Sigmoid colon (tissue), 6 donors: ENCODE measurements at regions not wholly inside any gene's neighbourhood (a gene's known extent, or its start where the extent isn't known, plus 50 kb on each side); places are given as distances from the start of the nearest gene placed in this dataset.
A peak's percentile ranks its signal among the peaks of the same experiment; 100 is the strongest.

Experiments
- DNase-seq: peaks from one replicate; pipeline ENCODE4 v3.0.0-alpha.2; 2019
- H3K27ac ChIP-seq, 4 donors: fragments of 200-600 bp; sonication (generic); one replicate each; pipeline ENCODE4 v1.5.1; 2016 to 2019; ENCODE audit warnings: mild to moderate bottlenecking in 1 of 4
- H3K27me3 ChIP-seq, 3 donors: fragments of 200-600 bp; sonication (generic); one replicate each; pipeline ENCODE4 v1.5.1; 2019; ENCODE audit warnings: mild to moderate bottlenecking in 1 of 3
- H3K36me3 ChIP-seq, 4 donors: fragments of 200-600 bp; sonication (generic); one replicate each; pipeline ENCODE4 v1.5.1; 2016 to 2019
- H3K4me1 ChIP-seq, 4 donors: fragments of 200-600 bp; sonication (generic); one replicate each; pipeline ENCODE4 v1.5.1; 2017 to 2019
- H3K4me3 ChIP-seq, 4 donors: fragments of 200-600 bp; sonication (generic); one replicate each; pipeline ENCODE4 v1.5.1; 2017 to 2019; ENCODE audit warnings: mild to moderate bottlenecking in 2 of 4, moderate library complexity in 1 of 4
- H3K9me3 ChIP-seq, 4 donors: fragments of 200-600 bp in 3 of 4; sonication (generic) in 3 of 4; one replicate each; pipeline versions ENCODE4 v1.5.1 to v1.6.1; 2013 to 2019
- EP300 ChIP-seq, 4 donors: sonication (generic); formaldehyde crosslinking; IDR thresholded peaks; one replicate each; pipeline ENCODE4 v1.6.1; 2017; ENCODE audit warnings: antibody characterized with exemption in 4 of 4
- POLR2A ChIP-seq, 2 donors: fragments of 450-650 bp; IDR thresholded peaks; one replicate each; pipeline ENCODE4 v1.6.1; 2016; ENCODE audit warnings: antibody characterized with exemption in 2 of 2, mild to moderate bottlenecking in 2 of 2, moderate library complexity in 2 of 2
- POLR2AphosphoS5 ChIP-seq, 4 donors: sonication (generic); formaldehyde crosslinking; IDR thresholded peaks; one replicate each; pipeline ENCODE4 v1.6.1; 2017; ENCODE audit warnings: antibody characterized with exemption in 4 of 4
- whole genome bisulfite sequencing, 2 donors: extraction: QIAGEN DNeasy Blood & Tissue Kit; methylation state at CpG; one replicate each; pipeline ENCODE4 v1.1.7; 2013; 5-methylcytosine and 5-hydroxymethylcytosine counted together
- intact Hi-C: fragments of 100-400 bp; cut with DNase I; formaldehyde crosslinking; loops from one replicate; pipeline ENCODE4 v1.15.1; 2023
- TF ChIP-seq, protein P1 (sequence below), 4 experiments: fragments of 450-650 bp in 3 of 4; fragments of 200-600 bp in 1 of 4; IDR thresholded peaks; one replicate each; pipeline ENCODE4 v1.5.1; 2016 to 2019; ENCODE audit warnings: antibody characterized with exemption in 4 of 4, mild to moderate bottlenecking in 3 of 4, moderate library complexity in 2 of 4
- donor health status: healthy with polysubstance abuse.
- donor health status: healthy.

GRCh38 chr5:67317603-67318002 lies 121.0 kb upstream of the CD180 start:
- H3K27me3 ChIP-seq = no peaks in the 10 kb centered on the region

DNA sequence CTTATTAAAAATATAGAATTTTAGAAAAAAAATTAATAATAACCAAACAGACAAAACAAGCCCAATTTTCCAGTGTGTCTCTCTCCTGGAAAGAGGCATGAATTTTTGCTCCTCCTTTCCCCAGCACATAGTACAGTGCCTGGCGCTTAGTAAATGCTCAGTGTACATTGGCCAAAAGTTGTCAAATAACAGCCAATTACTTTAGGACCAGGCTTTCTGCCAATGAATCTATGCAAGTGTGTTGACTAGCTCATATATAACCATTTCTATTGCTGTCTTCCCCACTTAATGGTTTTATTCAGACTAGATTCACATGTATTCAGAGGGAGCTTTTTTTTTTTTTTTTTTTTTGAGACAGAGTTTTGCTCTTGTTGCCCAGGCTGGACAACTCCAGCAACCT lies 120.1 kb upstream of the CD180 start:
- TF ChIP-seq EP300 (IDR thresholded peaks at IDR 0.05) (no peak), POLR2AphosphoS5 (IDR thresholded peaks at IDR 0.05) (no peak), POLR2A (IDR thresholded peaks at IDR 0.05) (no peak)
- TF ChIP-seq, protein P1, sequence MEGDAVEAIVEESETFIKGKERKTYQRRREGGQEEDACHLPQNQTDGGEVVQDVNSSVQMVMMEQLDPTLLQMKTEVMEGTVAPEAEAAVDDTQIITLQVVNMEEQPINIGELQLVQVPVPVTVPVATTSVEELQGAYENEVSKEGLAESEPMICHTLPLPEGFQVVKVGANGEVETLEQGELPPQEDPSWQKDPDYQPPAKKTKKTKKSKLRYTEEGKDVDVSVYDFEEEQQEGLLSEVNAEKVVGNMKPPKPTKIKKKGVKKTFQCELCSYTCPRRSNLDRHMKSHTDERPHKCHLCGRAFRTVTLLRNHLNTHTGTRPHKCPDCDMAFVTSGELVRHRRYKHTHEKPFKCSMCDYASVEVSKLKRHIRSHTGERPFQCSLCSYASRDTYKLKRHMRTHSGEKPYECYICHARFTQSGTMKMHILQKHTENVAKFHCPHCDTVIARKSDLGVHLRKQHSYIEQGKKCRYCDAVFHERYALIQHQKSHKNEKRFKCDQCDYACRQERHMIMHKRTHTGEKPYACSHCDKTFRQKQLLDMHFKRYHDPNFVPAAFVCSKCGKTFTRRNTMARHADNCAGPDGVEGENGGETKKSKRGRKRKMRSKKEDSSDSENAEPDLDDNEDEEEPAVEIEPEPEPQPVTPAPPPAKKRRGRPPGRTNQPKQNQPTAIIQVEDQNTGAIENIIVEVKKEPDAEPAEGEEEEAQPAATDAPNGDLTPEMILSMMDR (IDR thresholded peaks at IDR 0.05) = no peak
- no peak for DNase-seq
- no peak overlapping the region for H3K27ac ChIP-seq
- no peaks in the 10 kb centered on the region for H3K4me1 ChIP-seq
- WGBS, 2 donors = 93% methylated on average over 1 of the region's 1 CpG
- intact Hi-C loops = no loop called here
- H3K9me3 ChIP-seq = no peaks in the 10 kb centered on the region
- H3K27me3 ChIP-seq = no peaks in the 10 kb centered on the region
- no peak overlapping the region for H3K4me3 ChIP-seq
- no peaks in the 10 kb centered on the region for H3K36me3 ChIP-seq

More at GRCh38 chr5:67317603-67318002, 121.0 kb upstream of the CD180 start:
- no peak for DNase-seq
- no peak overlapping the region for H3K27ac ChIP-seq
- no peaks in the 10 kb centered on the region for H3K36me3 ChIP-seq
- no peak overlapping the region for H3K4me3 ChIP-seq
- no peaks in the 10 kb centered on the region for H3K9me3 ChIP-seq
- intact Hi-C loops = no loop called here
- H3K4me1 ChIP-seq = no peaks in the 10 kb centered on the region
- TF ChIP-seq POLR2AphosphoS5 (IDR thresholded peaks at IDR 0.05) = no peak
- TF ChIP-seq EP300 (IDR thresholded peaks at IDR 0.05) = no peak
- TF ChIP-seq, protein P1 (IDR thresholded peaks at IDR 0.05) = no peak
- TF ChIP-seq POLR2A (IDR thresholded peaks at IDR 0.05) = no peak

DNA sequence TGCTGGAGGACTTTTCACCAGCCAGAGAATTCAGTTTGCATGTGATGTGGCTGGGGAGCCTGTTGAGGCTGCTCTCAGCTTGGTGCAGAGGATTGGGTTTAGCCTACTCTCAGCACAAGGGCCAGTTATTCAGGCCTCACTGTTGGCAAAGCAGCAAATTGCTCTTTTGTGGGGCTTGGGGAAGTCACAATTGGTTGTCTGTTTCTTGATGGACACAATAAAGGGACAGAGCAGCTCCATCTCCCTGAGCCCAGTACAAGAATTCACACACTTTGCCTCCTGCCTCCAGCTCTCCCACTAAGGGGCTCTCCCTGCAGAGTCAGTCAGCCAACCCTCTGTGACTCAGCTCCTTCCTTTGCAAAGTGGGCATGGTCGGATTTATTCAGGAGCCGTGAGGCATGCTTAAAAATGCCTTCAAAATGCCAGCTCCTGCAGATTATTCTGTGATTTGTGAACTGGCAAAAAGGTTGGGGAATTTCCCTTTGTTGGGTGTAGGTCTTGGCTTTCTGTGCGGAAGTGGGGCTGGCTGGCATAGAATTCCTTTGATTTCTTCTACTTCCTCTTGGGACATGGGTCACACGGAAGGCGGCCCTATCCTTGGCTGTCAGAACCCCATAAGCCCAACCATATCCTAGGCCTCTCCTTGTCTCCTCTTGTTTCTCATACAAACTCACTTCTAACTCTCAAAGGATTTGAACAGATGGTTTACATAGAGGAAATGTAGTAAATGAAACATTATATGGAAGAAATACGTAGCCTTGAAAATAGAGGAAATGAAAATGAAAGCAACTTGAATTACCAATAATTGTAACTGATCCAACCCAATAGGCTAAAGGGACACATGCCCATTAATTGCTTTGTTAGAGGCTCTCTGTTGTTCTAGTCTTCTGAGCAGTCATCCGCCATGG lies 118.7 kb upstream of the CD180 start:
- no peak for DNase-seq
- Histone ChIP-seq H3K27ac (peak overlapping the region; percentile 33 to 56 (median 50)), H3K4me1 (no peaks in the 10 kb centered on the region), H3K27me3 (no peaks in the 10 kb centered on the region), H3K9me3 (no peaks in the 10 kb centered on the region), H3K4me3 (no peak overlapping the region), H3K36me3 (no peaks in the 10 kb centered on the region)
- no peak for TF ChIP-seq POLR2A (IDR thresholded peaks at IDR 0.05)
- no peak for TF ChIP-seq EP300 (IDR thresholded peaks at IDR 0.05)
- TF ChIP-seq, protein P1 (IDR thresholded peaks at IDR 0.05) = no peak
- TF ChIP-seq POLR2AphosphoS5 (IDR thresholded peaks at IDR 0.05) = peak in 1 of 4 donors; percentile 12
- intact Hi-C loops = no loop called here
- 80 to 87% methylated on average over 7 of the region's 7 CpGs for WGBS, 2 donors

DNA sequence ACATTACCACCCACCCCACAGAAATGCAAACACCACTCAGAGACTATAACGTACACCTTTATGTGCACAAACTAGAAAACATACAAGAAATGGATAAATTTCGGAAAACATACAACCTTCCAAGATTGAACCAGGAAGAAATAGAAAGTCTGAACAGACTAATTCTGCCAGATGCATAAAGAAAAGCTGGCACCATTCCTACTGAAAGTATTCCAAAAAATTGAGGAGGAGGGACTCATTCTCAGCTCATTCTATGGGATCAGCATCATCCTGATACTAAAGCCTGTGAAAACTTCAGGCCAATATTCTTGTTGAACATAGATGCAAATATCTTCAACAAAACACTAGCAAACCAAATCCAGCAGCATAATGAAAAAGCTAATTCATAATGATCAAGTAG lies 115.1 kb upstream of the CD180 start:
- WGBS, 2 donors = 93 to 97% methylated on average over 2 of the region's 2 CpGs
- Histone ChIP-seq H3K4me3 (no peak overlapping the region), H3K9me3 (no peaks in the 10 kb centered on the region), H3K4me1 (no peaks in the 10 kb centered on the region), H3K27ac (no peak overlapping the region), H3K36me3 (no peaks in the 10 kb centered on the region), H3K27me3 (no peaks in the 10 kb centered on the region)
- TF ChIP-seq POLR2AphosphoS5 (IDR thresholded peaks at IDR 0.05) (no peak), EP300 (IDR thresholded peaks at IDR 0.05) (no peak), POLR2A (IDR thresholded peaks at IDR 0.05) (no peak)
- TF ChIP-seq, protein P1 (IDR thresholded peaks at IDR 0.05) = no peak
- DNase-seq = no peak
- intact Hi-C loops = no loop called here
